Activated CD4-positive, alpha-beta memory T cell treated with anti-CD3 and anti-CD28 coated beads for 36 hours (primary cell): ENCODE measurements at regions not wholly inside any gene's neighbourhood (a gene's known extent, or its start where the extent isn't known, plus 50 kb on each side); places are given as distances from the start of the nearest gene placed in this dataset.

ENCODE experiments used
- CTCF ChIA-PET: fragments of 350-600 bp; sonication (Branson Sonifier 250); formaldehyde crosslinking; loops from one replicate; lab custom pipeline; 2021; ENCODE audit warnings: antibody characterized with exemption, inconsistent platforms; lab: Charles Lee
- POLR2A ChIA-PET: fragments of 350-600 bp; sonication (Branson Sonifier 250); formaldehyde crosslinking; loops from one replicate; lab custom pipeline; 2021; ENCODE audit warnings: antibody characterized with exemption; lab: Charles Lee
- DNase-seq: peaks from one replicate; pipeline ENCODE4 v3.0.0-alpha.2; 2020
- H3K27ac Mint-ChIP-seq: one replicate; pipeline ENCODE4 v1.8.0; 2021; ENCODE audit warnings: mixed read lengths
- H3K27me3 Mint-ChIP-seq: one replicate; pipeline ENCODE4 v1.8.0; 2021; ENCODE audit warnings: mixed read lengths
- H3K36me3 Mint-ChIP-seq: one replicate; pipeline ENCODE4 v1.8.0; 2021; ENCODE audit warnings: mixed read lengths
- H3K4me1 Mint-ChIP-seq: one replicate; pipeline ENCODE4 v1.8.0; 2021; ENCODE audit warnings: low read depth, mixed read lengths
- H3K4me3 Mint-ChIP-seq: one replicate; pipeline ENCODE4 v1.8.0; 2021; ENCODE audit warnings: mild to moderate bottlenecking, mixed read lengths
- H3K9me3 Mint-ChIP-seq: one replicate; pipeline ENCODE4 v1.8.0; 2021; ENCODE audit warnings: mixed read lengths
- intact Hi-C: fragments of 100-400 bp; cut with micrococcal nuclease; formaldehyde crosslinking; loops from one replicate; pipeline ENCODE4 v1.15.1; 2023

- H3K9me3 Mint-ChIP-seq: no peaks in the 10 kb centered on the region
- no peak overlapping the region for H3K4me3 Mint-ChIP-seq
- no peak for DNase-seq
- POLR2A ChIA-PET: no interaction called here
- CTCF ChIA-PET: no interaction called here
- no peak overlapping the region for H3K27ac Mint-ChIP-seq
- H3K4me1 Mint-ChIP-seq: no peaks in the 10 kb centered on the region
- no peaks in the 10 kb centered on the region for H3K27me3 Mint-ChIP-seq
- intact Hi-C loops: no loop called here
- no peaks in the 10 kb centered on the region for H3K36me3 Mint-ChIP-seq
These were observed 318.8 kb downstream of the TEX29 start for GRCh38 chr13:111639196-111639705.

- ChIA-PET CTCF (interaction anchor here (1.3 kb wide), 1 partner anchor 528 kb away, joined by 3 read pairs; no protein-coding TSS in a partner anchor), POLR2A (no interaction called here)
- no peak overlapping the region for H3K4me3 Mint-ChIP-seq
- DNase-seq: no peak
- H3K27me3 Mint-ChIP-seq: no peaks in the 10 kb centered on the region
- intact Hi-C loops: no loop called here
- no peak overlapping the region for H3K27ac Mint-ChIP-seq
- no peaks in the 10 kb centered on the region for H3K9me3 Mint-ChIP-seq
- no peaks in the 10 kb centered on the region for H3K4me1 Mint-ChIP-seq
- no peaks in the 10 kb centered on the region for H3K36me3 Mint-ChIP-seq
These were observed 319.6 kb downstream of the TEX29 start for GRCh38 chr13:111640006-111640405.

GRCh38 chr13:111640476-111640875 is 320.0 kb downstream of the TEX29 start:
- no peaks in the 10 kb centered on the region for H3K27me3 Mint-ChIP-seq
- DNase-seq: no peak
- H3K27ac Mint-ChIP-seq: no peak overlapping the region
- no peaks in the 10 kb centered on the region for H3K9me3 Mint-ChIP-seq
- no peaks in the 10 kb centered on the region for H3K36me3 Mint-ChIP-seq
- no peaks in the 10 kb centered on the region for H3K4me1 Mint-ChIP-seq
- CTCF ChIA-PET: interaction anchor here (1.3 kb wide), 1 partner anchor 527 kb away, joined by 3 read pairs; no protein-coding TSS in a partner anchor
- POLR2A ChIA-PET: no interaction called here
- intact Hi-C loops: no loop called here
- no peak overlapping the region for H3K4me3 Mint-ChIP-seq

- no peak for DNase-seq
- H3K27ac Mint-ChIP-seq: no peak overlapping the region
- no peaks in the 10 kb centered on the region for H3K9me3 Mint-ChIP-seq
- H3K4me1 Mint-ChIP-seq: no peaks in the 10 kb centered on the region
- no peaks in the 10 kb centered on the region for H3K27me3 Mint-ChIP-seq
- POLR2A ChIA-PET: no interaction called here
- H3K36me3 Mint-ChIP-seq: no peaks in the 10 kb centered on the region
- CTCF ChIA-PET: no interaction called here
- no peak overlapping the region for H3K4me3 Mint-ChIP-seq
- intact Hi-C loops: no loop called here
These were observed 321.8 kb downstream of the TEX29 start for GRCh38 chr13:111642156-111642767.

GRCh38 chr13:111644750-111645149 is 324.3 kb downstream of the TEX29 start:
- no peaks in the 10 kb centered on the region for H3K4me1 Mint-ChIP-seq
- no peak overlapping the region for H3K27ac Mint-ChIP-seq
- H3K27me3 Mint-ChIP-seq: no peaks in the 10 kb centered on the region
- intact Hi-C loops: no loop called here
- no peak for DNase-seq
- H3K4me3 Mint-ChIP-seq: no peak overlapping the region
- POLR2A ChIA-PET: no interaction called here
- H3K36me3 Mint-ChIP-seq: no peaks in the 10 kb centered on the region
- CTCF ChIA-PET: no interaction called here
- H3K9me3 Mint-ChIP-seq: no peaks in the 10 kb centered on the region

GRCh38 chr13:111645198-111645597 is 324.8 kb downstream of the TEX29 start:
- intact Hi-C loops: no loop called here
- Mint-ChIP-seq H3K27ac (no peak overlapping the region), H3K27me3 (no peaks in the 10 kb centered on the region), H3K4me3 (no peak overlapping the region), H3K4me1 (no peaks in the 10 kb centered on the region), H3K9me3 (no peaks in the 10 kb centered on the region), H3K36me3 (no peaks in the 10 kb centered on the region)
- DNase-seq: no peak
- ChIA-PET POLR2A (no interaction called here), CTCF (no interaction called here)

- POLR2A ChIA-PET: no interaction called here
- Mint-ChIP-seq H3K4me3 (no peak overlapping the region), H3K27ac (no peak overlapping the region), H3K4me1 (no peaks in the 10 kb centered on the region), H3K27me3 (peaks cover 2% of the 10 kb centered on the region), H3K36me3 (no peaks in the 10 kb centered on the region), H3K9me3 (no peaks in the 10 kb centered on the region)
- intact Hi-C loops: no loop called here
- DNase-seq: no peak
- CTCF ChIA-PET: no interaction called here
These were observed 325.4 kb downstream of the TEX29 start for GRCh38 chr13:111645598-111646455.

- intact Hi-C loops: no loop called here
These were observed 326.0 kb downstream of the TEX29 start for GRCh38 chr13:111646456-111646855.

GRCh38 chr13:111648885-111649284 is 328.4 kb downstream of the TEX29 start:
- Mint-ChIP-seq H3K27ac (no peak overlapping the region), H3K4me3 (no peak overlapping the region), H3K36me3 (no peaks in the 10 kb centered on the region), H3K9me3 (no peaks in the 10 kb centered on the region), H3K27me3 (peaks cover 12% of the 10 kb centered on the region), H3K4me1 (no peaks in the 10 kb centered on the region)
- no peak for DNase-seq
- ChIA-PET CTCF (no interaction called here), POLR2A (no interaction called here)
- intact Hi-C loops: no loop called here

More at GRCh38 chr13:111646456-111646855, 326.0 kb downstream of the TEX29 start:
- Mint-ChIP-seq H3K4me3 (no peak overlapping the region), H3K4me1 (no peaks in the 10 kb centered on the region), H3K27ac (no peak overlapping the region), H3K9me3 (no peaks in the 10 kb centered on the region), H3K36me3 (no peaks in the 10 kb centered on the region), H3K27me3 (peaks cover 5% of the 10 kb centered on the region)
- ChIA-PET POLR2A (no interaction called here), CTCF (no interaction called here)
- no peak for DNase-seq

GRCh38 chr13:111650626-111651025 is 330.2 kb downstream of the TEX29 start:
- CTCF ChIA-PET: no interaction called here

GRCh38 chr13:111652676-111653075 is 332.2 kb downstream of the TEX29 start:
- intact Hi-C loops: no loop called here
- peaks cover 12% of the 10 kb centered on the region for H3K27me3 Mint-ChIP-seq
- no peak overlapping the region for H3K4me3 Mint-ChIP-seq
- H3K4me1 Mint-ChIP-seq: no peaks in the 10 kb centered on the region
- H3K9me3 Mint-ChIP-seq: no peaks in the 10 kb centered on the region
- no peak overlapping the region for H3K27ac Mint-ChIP-seq
- ChIA-PET CTCF (no interaction called here), POLR2A (no interaction called here)
- DNase-seq: no peak
- no peaks in the 10 kb centered on the region for H3K36me3 Mint-ChIP-seq

More at GRCh38 chr13:111650626-111651025, 330.2 kb downstream of the TEX29 start:
- H3K27ac Mint-ChIP-seq: no peak overlapping the region
- H3K4me1 Mint-ChIP-seq: no peaks in the 10 kb centered on the region
- POLR2A ChIA-PET: no interaction called here
- no peaks in the 10 kb centered on the region for H3K36me3 Mint-ChIP-seq
- no peaks in the 10 kb centered on the region for H3K9me3 Mint-ChIP-seq
- no peak for DNase-seq
- peaks cover 12% of the 10 kb centered on the region for H3K27me3 Mint-ChIP-seq
- intact Hi-C loops: no loop called here
- no peak overlapping the region for H3K4me3 Mint-ChIP-seq

- Mint-ChIP-seq H3K4me3 (no peak overlapping the region), H3K27ac (no peak overlapping the region), H3K36me3 (no peaks in the 10 kb centered on the region), H3K27me3 (peaks cover 12% of the 10 kb centered on the region), H3K4me1 (no peaks in the 10 kb centered on the region), H3K9me3 (no peaks in the 10 kb centered on the region)
- POLR2A ChIA-PET: no interaction called here
- intact Hi-C loops: no loop called here
- CTCF ChIA-PET: no interaction called here
- no peak for DNase-seq
These were observed 334.1 kb downstream of the TEX29 start for GRCh38 chr13:111654531-111654930.
